Heart left ventricle (tissue), 13 donors: ENCODE measurements at regions not wholly inside any gene's neighbourhood (a gene's known extent, or its start where the extent isn't known, plus 50 kb on each side); places are given as distances from the start of the nearest gene placed in this dataset.

Source experiments
- POLR2A ChIP-seq, 2 donors: fragments of 450-650 bp; IDR thresholded peaks; one replicate each; pipeline ENCODE4 v1.6.1; 2017; ENCODE audit warnings: antibody characterized with exemption in 2 of 2, mild to moderate bottlenecking in 2 of 2, moderate library complexity in 2 of 2
- TF ChIP-seq, protein P1 (sequence below), 12 donors: fragments of 200-600 bp; sonication (generic) in 4 of 12; IDR thresholded peaks; one replicate each; pipeline versions ENCODE4 v1.5.0 to v1.8.0; 2018 to 2022; ENCODE audit warnings: antibody characterized with exemption in 12 of 12, mild to moderate bottlenecking in 5 of 12
- donor health status: ischemic (EF 13 %, LVEDD 7.1; RV severe dilation, severe dysfunction).
- donor health status: DM: no; HTN: yes; CAD: no.
- donor health status: DM: no; HTN: no; CAD: no.
- donor health status: ischemic (EF 25% LVEDD 6.9; RV normal size, moderate dysfunction).
- donor health status: ischemic (EF 25% LVEDD 5.7; RV mildly dilated, moderate dysfunction).
- donor health status: ischemic (EF 35%, LVEDD 5.7; RV mildly dilated, moderate dysfunction).
- donor health status: nonischemic (EF 11% LVEDD 7.7; RV severe dilation, severe dysfunction).
- donor health status: DM: yes; HTN: yes; CAD: no.
- donor health status: PGD.
- donor health status: ischemic (EF 29% LVEDD 5.4; RV normal size, mild dysfunction).
- donor health status: nonischemic (EF 23%, LVEDD 6.1; RV moderate dilation, normal function).

GRCh38 chr9:14478175-14479162, 164.5 kb upstream of the NFIB start:
- TF ChIP-seq, protein P1, sequence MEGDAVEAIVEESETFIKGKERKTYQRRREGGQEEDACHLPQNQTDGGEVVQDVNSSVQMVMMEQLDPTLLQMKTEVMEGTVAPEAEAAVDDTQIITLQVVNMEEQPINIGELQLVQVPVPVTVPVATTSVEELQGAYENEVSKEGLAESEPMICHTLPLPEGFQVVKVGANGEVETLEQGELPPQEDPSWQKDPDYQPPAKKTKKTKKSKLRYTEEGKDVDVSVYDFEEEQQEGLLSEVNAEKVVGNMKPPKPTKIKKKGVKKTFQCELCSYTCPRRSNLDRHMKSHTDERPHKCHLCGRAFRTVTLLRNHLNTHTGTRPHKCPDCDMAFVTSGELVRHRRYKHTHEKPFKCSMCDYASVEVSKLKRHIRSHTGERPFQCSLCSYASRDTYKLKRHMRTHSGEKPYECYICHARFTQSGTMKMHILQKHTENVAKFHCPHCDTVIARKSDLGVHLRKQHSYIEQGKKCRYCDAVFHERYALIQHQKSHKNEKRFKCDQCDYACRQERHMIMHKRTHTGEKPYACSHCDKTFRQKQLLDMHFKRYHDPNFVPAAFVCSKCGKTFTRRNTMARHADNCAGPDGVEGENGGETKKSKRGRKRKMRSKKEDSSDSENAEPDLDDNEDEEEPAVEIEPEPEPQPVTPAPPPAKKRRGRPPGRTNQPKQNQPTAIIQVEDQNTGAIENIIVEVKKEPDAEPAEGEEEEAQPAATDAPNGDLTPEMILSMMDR (IDR thresholded peaks at IDR 0.05) = no peak
- no peak for TF ChIP-seq POLR2A (IDR thresholded peaks at IDR 0.05)
